ENCODE measurements at regions not wholly inside any gene's neighbourhood (a gene's known extent, or its start where the extent isn't known, plus 50 kb on each side); places are given as distances from the start of the nearest gene placed in this dataset.

DNA sequence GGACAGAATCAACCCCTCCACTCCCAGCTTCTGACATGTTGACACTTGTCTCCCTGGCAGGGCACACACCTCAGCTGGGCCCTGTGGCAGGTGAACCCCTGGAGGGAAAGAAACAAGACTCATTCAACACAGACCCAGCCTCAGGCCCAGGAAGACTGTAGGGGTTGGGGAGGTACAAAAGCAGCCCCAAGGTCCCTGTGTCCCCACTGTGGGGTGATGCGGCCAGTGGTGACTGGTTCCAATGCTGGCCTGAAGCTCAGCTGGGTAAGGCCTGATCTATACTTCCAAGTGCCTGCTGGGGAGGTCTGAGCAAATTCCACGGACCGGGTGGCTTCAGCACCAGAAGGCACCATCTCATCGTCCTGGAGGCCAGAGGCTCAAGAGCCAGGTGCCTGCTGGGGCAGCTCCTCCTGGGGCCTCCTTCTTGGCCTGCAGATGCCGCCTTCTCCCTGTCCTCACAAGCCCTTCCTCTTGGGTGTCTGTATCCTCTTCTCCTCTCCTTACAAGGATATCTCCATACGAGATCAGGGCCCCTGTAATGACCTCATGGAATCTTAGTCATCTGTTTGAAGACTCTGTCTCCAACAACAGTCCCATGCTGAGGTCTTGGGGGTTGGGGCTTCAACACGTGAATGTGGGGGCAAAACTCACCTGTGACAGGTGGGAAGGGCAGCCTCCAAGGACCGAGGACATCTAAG, 1492.1 kb downstream of the BRD1 start:
- WGBS, 4 donors = 67 to 86% (median 73%) methylated on average over 4 to 8 of the region's 8 CpGs
- Histone ChIP-seq H3K9me3 (replicated peaks in 1 of 3) (no peaks in the 10 kb centered on the region), H3K36me3 (replicated peaks in 1 of 2) (no peaks in the 10 kb centered on the region), H3K27ac (no peak overlapping the region), H3K4me1 (replicated peaks in 1 of 2) (no peaks in the 10 kb centered on the region), H3K4me3 (no peak overlapping the region), H3K27me3 (peaks cover 11% of the 10 kb centered on the region)
- DNase-seq = no peak
- TF ChIP-seq, protein P1, sequence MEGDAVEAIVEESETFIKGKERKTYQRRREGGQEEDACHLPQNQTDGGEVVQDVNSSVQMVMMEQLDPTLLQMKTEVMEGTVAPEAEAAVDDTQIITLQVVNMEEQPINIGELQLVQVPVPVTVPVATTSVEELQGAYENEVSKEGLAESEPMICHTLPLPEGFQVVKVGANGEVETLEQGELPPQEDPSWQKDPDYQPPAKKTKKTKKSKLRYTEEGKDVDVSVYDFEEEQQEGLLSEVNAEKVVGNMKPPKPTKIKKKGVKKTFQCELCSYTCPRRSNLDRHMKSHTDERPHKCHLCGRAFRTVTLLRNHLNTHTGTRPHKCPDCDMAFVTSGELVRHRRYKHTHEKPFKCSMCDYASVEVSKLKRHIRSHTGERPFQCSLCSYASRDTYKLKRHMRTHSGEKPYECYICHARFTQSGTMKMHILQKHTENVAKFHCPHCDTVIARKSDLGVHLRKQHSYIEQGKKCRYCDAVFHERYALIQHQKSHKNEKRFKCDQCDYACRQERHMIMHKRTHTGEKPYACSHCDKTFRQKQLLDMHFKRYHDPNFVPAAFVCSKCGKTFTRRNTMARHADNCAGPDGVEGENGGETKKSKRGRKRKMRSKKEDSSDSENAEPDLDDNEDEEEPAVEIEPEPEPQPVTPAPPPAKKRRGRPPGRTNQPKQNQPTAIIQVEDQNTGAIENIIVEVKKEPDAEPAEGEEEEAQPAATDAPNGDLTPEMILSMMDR (IDR thresholded peaks at IDR 0.05) = no peak
- TF ChIP-seq POLR2A (IDR thresholded peaks at IDR 0.05) = no peak
- intact Hi-C loops (cut with DNase I) = no loop called here

DNA sequence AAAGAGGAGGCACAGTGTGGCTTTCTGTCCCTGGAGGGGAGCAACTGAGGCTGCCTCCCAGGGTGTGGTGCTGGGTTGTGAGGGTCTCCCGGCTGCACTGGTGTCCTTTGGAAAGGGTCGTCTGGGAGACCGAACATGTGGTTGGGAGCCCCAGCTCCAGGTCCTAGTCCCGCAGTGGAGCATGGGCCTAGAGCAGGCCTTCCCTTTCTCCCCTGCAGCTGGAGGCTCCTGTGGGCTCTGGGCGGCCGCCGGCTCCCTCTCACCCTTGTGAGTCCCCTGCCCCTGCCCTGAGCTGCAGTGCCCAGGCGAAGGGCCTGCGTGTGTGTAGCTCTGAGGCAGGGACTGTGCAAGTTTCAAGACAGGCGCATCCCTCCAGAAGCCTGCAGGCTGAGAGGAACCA, 1492.7 kb downstream of the BRD1 start:
- DNase-seq = no peak
- no peak for TF ChIP-seq POLR2A (IDR thresholded peaks at IDR 0.05)
- TF ChIP-seq, protein P1 (IDR thresholded peaks at IDR 0.05) = no peak
- H3K27me3 ChIP-seq = peaks cover 11% of the 10 kb centered on the region
- WGBS, 4 donors = 74 to 93% (median 83%) methylated on average over 1 to 10 of the region's 10 CpGs
- H3K9me3 ChIP-seq (replicated peaks in 1 of 3) = no peaks in the 10 kb centered on the region
- intact Hi-C loops (cut with DNase I) = no loop called here
- no peak overlapping the region for H3K4me3 ChIP-seq
- no peaks in the 10 kb centered on the region for H3K36me3 ChIP-seq (replicated peaks in 1 of 2)
- H3K4me1 ChIP-seq (replicated peaks in 1 of 2) = no peaks in the 10 kb centered on the region
- no peak overlapping the region for H3K27ac ChIP-seq

DNA sequence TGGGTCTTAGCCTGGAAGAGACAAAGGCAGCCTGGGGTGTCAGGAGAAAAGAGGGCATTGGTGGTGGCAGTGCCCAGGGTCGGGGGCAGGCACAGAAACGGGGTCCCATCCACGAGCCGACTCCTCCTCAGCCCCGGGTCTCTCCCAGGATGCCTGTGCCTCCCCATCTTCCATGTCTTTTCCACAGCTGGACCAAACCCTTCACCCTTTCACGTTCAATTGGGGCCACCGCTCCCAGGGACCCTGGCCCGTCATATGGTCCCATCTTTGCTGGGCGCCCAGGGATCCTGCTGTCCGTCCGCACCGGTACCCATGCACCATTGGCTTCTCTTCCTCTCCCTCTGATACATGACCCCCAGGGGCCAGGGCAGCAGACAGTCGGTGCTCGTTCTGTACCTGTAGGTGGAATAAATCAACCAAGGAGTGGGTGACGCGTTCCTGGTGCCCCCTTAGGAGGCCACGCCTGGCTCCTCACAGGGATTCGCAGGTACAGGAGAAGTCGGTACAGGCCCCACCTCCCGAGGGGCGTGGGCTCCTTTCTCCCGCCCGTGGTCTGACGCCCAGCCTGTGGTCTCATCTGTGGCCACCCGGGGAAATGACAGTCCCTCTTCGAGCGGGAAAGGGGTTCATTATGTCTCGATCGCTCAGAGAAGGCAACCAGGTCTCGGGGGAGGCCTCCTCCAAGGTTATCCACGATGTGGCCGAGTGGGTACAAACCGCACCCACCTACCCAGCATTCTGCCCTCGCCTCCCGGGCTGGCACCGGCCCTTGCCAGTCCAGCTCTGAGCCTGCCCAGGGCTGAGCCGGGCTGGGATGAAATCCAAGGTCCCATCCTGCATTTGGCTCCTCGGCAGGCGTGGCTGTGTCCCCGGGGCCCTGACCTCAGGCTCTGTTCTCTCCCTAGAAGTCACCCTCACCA, 1493.6 kb downstream of the BRD1 start:
- H3K27me3 ChIP-seq = peaks cover 11% of the 10 kb centered on the region
- 81 to 88% (median 84%) methylated on average over 20 to 40 of the region's 40 CpGs for WGBS, 4 donors
- intact Hi-C loops (cut with DNase I) = no loop called here

DNA sequence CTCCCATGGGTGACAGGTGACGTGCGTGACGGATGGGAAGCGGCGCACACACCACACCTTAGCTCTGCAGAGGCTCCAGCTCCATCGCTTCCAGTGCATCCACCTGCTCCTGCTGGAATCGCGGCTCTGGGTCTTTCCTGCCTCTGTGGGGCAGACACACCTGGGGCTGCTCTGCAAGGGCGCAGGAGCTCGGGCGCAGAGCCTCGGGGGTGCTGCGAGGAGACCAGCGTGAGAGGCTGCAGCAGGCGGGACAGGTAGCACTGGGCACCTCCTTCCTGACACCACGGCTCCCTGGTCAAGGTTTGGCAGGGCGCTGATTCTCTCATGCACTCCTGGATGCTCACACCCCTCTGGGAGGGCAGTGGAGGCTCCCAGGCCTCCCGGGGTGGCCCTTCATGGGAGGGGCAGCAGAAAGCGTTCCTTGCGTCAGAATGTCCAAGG, 1494.3 kb downstream of the BRD1 start:
- Histone ChIP-seq H3K27me3 (peaks cover 7% of the 10 kb centered on the region), H3K36me3 (replicated peaks in 1 of 2) (no peaks in the 10 kb centered on the region), H3K9me3 (replicated peaks in 1 of 3) (no peaks in the 10 kb centered on the region), H3K4me3 (no peak overlapping the region), H3K27ac (no peak overlapping the region), H3K4me1 (replicated peaks in 1 of 2) (no peaks in the 10 kb centered on the region)
- DNase-seq = no peak
- 85 to 91% (median 86%) methylated on average over 19 to 20 of the region's 20 CpGs for WGBS, 4 donors
- no peak for TF ChIP-seq POLR2A (IDR thresholded peaks at IDR 0.05)
- TF ChIP-seq, protein P1 (IDR thresholded peaks at IDR 0.05) = no peak
- intact Hi-C loops (cut with DNase I) = no loop called here

More for the DNA sequence above, 1493.6 kb downstream of the BRD1 start:
- Histone ChIP-seq H3K27ac (no peak overlapping the region), H3K4me3 (no peak overlapping the region), H3K4me1 (replicated peaks in 1 of 2) (no peaks in the 10 kb centered on the region), H3K9me3 (replicated peaks in 1 of 3) (no peaks in the 10 kb centered on the region), H3K36me3 (replicated peaks in 1 of 2) (no peaks in the 10 kb centered on the region)
- no peak for DNase-seq
- TF ChIP-seq, protein P1 (IDR thresholded peaks at IDR 0.05) = no peak
- TF ChIP-seq POLR2A (IDR thresholded peaks at IDR 0.05) = no peak

Measured in adrenal gland (tissue), 9 donors.